K562 (cell line): ENCODE measurements at regions not wholly inside any gene's neighbourhood (a gene's known extent, or its start where the extent isn't known, plus 50 kb on each side); places are given as distances from the start of the nearest gene placed in this dataset.

Source experiments
- BCL6 ChIP-seq: fragments of 250-450 bp; sonication (Bioruptor Pico); IDR thresholded peaks from 2 replicates; pipeline ENCODE4 v1.4.0; 2020
- CBFA2T2 ChIP-seq: fragments of 450-650 bp; conservative IDR thresholded peaks from 2 replicates; pipeline ENCODE4 v1.6.1; 2017; ENCODE audit warnings: mild to moderate bottlenecking
- CCAR2 ChIP-seq: fragments of 200-400 bp; formaldehyde crosslinking; IDR thresholded peaks from 2 replicates; pipeline ENCODE4 v1.6.1; 2017; ENCODE audit warnings: mild to moderate bottlenecking, low read depth, low read length
- ELF2 ChIP-seq: fragments of 250-450 bp; sonication (Bioruptor Pico); IDR thresholded peaks from 2 replicates; pipeline ENCODE4 v1.5.0; 2021; ENCODE audit warnings: mild to moderate bottlenecking
- ERF ChIP-seq: fragments of 450-650 bp; formaldehyde crosslinking; IDR thresholded peaks from 2 replicates; pipeline ENCODE4 v1.4.0; 2020; ENCODE audit warnings: mild to moderate bottlenecking, mixed read lengths
- EZH2 ChIP-seq: IDR thresholded peaks from 2 replicates; pipeline ENCODE4 v1.6.1; 2012; ENCODE audit warnings: low read depth, mild to moderate bottlenecking, inconsistent platforms, low read length, borderline replicate concordance
- FOXJ3 ChIP-seq: sonication (generic); formaldehyde crosslinking; IDR thresholded peaks from 2 replicates; pipeline ENCODE4 v1.4.0; 2020; ENCODE audit warnings: mild to moderate bottlenecking, missing genetic modification reagents
- FUS ChIP-seq: fragments of 200-400 bp; formaldehyde crosslinking; optimal IDR thresholded peaks from 2 replicates; pipeline ENCODE3; 2017; ENCODE audit warnings: low read depth, low read length
- JUN ChIP-seq, 2 experiments: sonication (generic) in 1 of 2; formaldehyde crosslinking in 1 of 2; IDR thresholded peaks; 2 replicates each; pipeline versions ENCODE4 v1.6.1 to v1.8.0; 2012 to 2022; ENCODE audit warnings: borderline replicate concordance in 2 of 2, mild to moderate bottlenecking in 2 of 2, improper control_type of control experiment in 1 of 2, low read depth in 1 of 2, low read length in 1 of 2, missing genetic modification reagents in 1 of 2
- KDM2B ChIP-seq: fragments of 250-450 bp; sonication (Bioruptor Pico); IDR thresholded peaks from 2 replicates; pipeline ENCODE4 v1.8.0; 2021; ENCODE audit warnings: mild to moderate bottlenecking, moderate library complexity
- KLF10 ChIP-seq: fragments of 250-450 bp; sonication (Bioruptor Pico); IDR thresholded peaks from 2 replicates; pipeline ENCODE4 v1.6.1; 2021; ENCODE audit warnings: matching md5 sums
- MAZ ChIP-seq, 2 experiments: fragments of 450-650 bp in 1 of 2; sonication (generic) in 1 of 2; formaldehyde crosslinking; IDR thresholded peaks in 1 of 2; conservative IDR thresholded peaks in 1 of 2; 2 replicates each; pipeline versions ENCODE4 v1.4.0 to v1.5.0; 2020; ENCODE audit warnings: mild to moderate bottlenecking in 1 of 2, missing genetic modification reagents in 1 of 2
- MTA1 ChIP-seq: fragments of 450-650 bp; IDR thresholded peaks from 2 replicates; pipeline ENCODE4 v1.6.1; 2017; ENCODE audit warnings: borderline replicate concordance
- MTA2 ChIP-seq: fragments of 450-650 bp; IDR thresholded peaks from 2 replicates; pipeline ENCODE4 v1.6.1; 2016; ENCODE audit warnings: low read depth
- NFRKB ChIP-seq: fragments of 450-650 bp; IDR thresholded peaks from 2 replicates; pipeline ENCODE4 v1.6.1; 2016; ENCODE audit warnings: low read depth
- SAP30 ChIP-seq: fragments of 200-600 bp; sonication (generic); IDR thresholded peaks from 2 replicates; pipeline ENCODE4 v1.6.1; 2012; ENCODE audit warnings: borderline replicate concordance, low read depth, mild to moderate bottlenecking, moderate library complexity, low read length, control low read depth, inconsistent platforms; ENCODE audit not compliant: insufficient read depth, poor library complexity, severe bottlenecking
- STAG1 ChIP-seq: sonication (generic); formaldehyde crosslinking; IDR thresholded peaks from 2 replicates; pipeline ENCODE4 v1.5.0; 2020; ENCODE audit warnings: missing genetic modification reagents, borderline replicate concordance
- SUPT5H ChIP-seq: fragments of 450-650 bp; IDR thresholded peaks from 2 replicates; pipeline ENCODE4 v1.6.1; 2016
- TAF15 ChIP-seq: fragments of 200-400 bp; formaldehyde crosslinking; IDR thresholded peaks from 2 replicates; pipeline ENCODE4 v1.6.1; 2017; ENCODE audit warnings: mild to moderate bottlenecking, low read depth, low read length, moderate library complexity
- ZBTB8A ChIP-seq: fragments of 450-650 bp; IDR thresholded peaks from 2 replicates; pipeline ENCODE4 v1.6.1; 2018; ENCODE audit warnings: mild to moderate bottlenecking, moderate library complexity; ENCODE audit not compliant: partially characterized antibody
- ZNF124 ChIP-seq: sonication (generic); formaldehyde crosslinking; IDR thresholded peaks from 2 replicates; pipeline ENCODE4 v1.8.1; 2022; ENCODE audit warnings: missing genetic modification reagents
- ZNF197 ChIP-seq: fragments of 200-800 bp; sonication (Bioruptor generic); IDR thresholded peaks from 2 replicates; pipeline ENCODE4 v1.6.1; 2016; ENCODE audit warnings: low read depth, missing genetic modification characterization, missing compliant biosample characterization
- ZNF316 ChIP-seq: fragments of 450-650 bp; IDR thresholded peaks from 2 replicates; pipeline ENCODE4 v1.6.1; 2016
- ZNF717 ChIP-seq: fragments of 250-450 bp; sonication (Bioruptor Pico); IDR thresholded peaks from 2 replicates; pipeline ENCODE4 v1.5.0; 2021
- TF ChIP-seq, protein P1 (sequence below): fragments of 200-800 bp; sonication (Bioruptor generic); IDR thresholded peaks from 2 replicates; pipeline ENCODE4 v1.6.1; 2017; ENCODE audit warnings: missing genetic modification characterization, missing compliant biosample characterization
- TF ChIP-seq, protein P2 (sequence below): fragments of 250-450 bp; sonication (Bioruptor Pico); IDR thresholded peaks from 2 replicates; pipeline ENCODE4 v1.8.0; 2021; ENCODE audit warnings: moderate library complexity, mild to moderate bottlenecking, inconsistent platforms
- TF ChIP-seq, protein P3 (sequence below), 2 experiments: fragments of 450-650 bp in 1 of 2; sonication (generic) in 1 of 2; formaldehyde crosslinking in 1 of 2; IDR thresholded peaks in 1 of 2; conservative IDR thresholded peaks in 1 of 2; 2 replicates each; pipeline versions ENCODE4 v1.6.1 to v1.8.1; 2016 to 2023; ENCODE audit warnings: mild to moderate bottlenecking in 2 of 2, moderate library complexity in 2 of 2, inconsistent platforms in 1 of 2, missing genetic modification reagents in 1 of 2

DNA sequence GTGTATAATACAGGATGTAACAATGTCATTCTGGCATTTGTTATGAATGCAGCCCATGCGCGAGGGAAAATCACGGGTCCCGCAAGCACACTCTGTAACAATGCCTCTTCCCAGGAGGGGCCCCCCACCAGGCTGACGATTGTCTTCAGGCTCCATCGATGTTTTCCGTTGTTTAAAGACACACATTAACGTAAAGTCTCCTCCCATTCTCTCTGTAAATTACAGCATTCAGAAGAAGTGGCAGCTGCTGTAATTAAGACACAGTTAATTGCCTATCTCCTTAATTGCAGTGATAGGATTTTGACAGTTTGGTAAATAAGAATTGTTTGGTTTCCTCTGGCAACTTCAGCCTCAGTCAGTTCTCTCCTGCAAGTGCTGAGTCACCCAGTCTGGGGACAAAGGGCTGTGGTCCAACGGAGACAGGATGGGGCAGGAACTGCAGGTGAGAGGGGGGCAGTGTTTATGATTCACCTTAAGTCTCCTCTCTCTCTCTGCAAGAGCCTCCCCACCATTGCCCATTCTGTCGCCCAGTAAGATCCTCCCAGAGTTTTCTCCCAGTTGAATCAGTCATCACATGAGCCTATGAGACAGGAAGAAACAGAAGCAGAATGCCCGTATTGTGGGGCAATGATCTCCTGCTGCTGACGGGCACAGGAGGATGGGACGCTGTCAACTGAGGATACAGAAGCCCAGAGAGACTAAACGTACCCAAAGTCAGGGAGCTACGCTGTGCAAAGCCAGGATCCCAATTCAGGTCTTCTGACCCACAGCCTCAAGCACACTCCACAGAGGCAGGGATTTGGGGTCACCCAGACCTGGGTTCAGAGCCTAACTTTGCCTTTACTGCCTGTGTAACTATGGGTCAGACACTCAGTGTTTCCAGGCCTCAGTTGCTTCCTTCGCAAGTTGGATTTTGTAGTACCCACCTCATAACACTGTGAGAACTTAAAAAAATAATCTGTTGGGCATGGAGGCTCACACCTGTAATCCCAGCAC lies 110.0 kb downstream of the ADSS2 start (continued):
- TF ChIP-seq ZNF717 (no peak), KDM2B (CRISPR knock-in tag) (no peak), FUS (no peak), BCL6 (CRISPR knock-in tag) (no peak), MTA1 (peak; percentile 36; the same call in 1 of the 2 replicates), CBFA2T2 (no peak), ERF (CRISPR knock-in tag) (no peak), MTA2 (peak; percentile 7; the same call in 1 of the 2 replicates), SUPT5H (no peak), ZBTB8A (no peak), FOXJ3 (CRISPR knock-in tag) (peak; percentile 65; the same call in 1 of the 2 replicates), CCAR2 (no peak), MAZ (CRISPR knock-in tag; conservative IDR thresholded peaks at IDR 0.05 in 1 of 2, IDR thresholded peaks at IDR 0.05 in 1 of 2) (0 out of 4 replicates have a peak, but pooled peaks of 1 of the 2 experiments have one; percentile 22), SAP30 (no peak), STAG1 (CRISPR knock-in tag) (no peak), ZNF124 (CRISPR knock-in tag) (no peak), NFRKB (0 out of 2 replicates have a peak, but pooled peaks have one; percentile 3), ELF2 (CRISPR knock-in tag) (no peak), ZNF197 (CRISPR knock-in tag) (no peak), KLF10 (CRISPR knock-in tag) (no peak), EZH2 (no peak), ZNF316 (peak; percentile 94), JUN (IDR thresholded peaks at IDR 0.05; ENCODE audit: borderline replicate concordance, low read depth, low read length) (peak; percentile 15; the same call in 1 of the 2 replicates), JUN (CRISPR knock-in tag; IDR thresholded peaks at IDR 0.05; ENCODE audit: borderline replicate concordance) (no peak), TAF15 (no peak)
- TF ChIP-seq, protein P1, sequence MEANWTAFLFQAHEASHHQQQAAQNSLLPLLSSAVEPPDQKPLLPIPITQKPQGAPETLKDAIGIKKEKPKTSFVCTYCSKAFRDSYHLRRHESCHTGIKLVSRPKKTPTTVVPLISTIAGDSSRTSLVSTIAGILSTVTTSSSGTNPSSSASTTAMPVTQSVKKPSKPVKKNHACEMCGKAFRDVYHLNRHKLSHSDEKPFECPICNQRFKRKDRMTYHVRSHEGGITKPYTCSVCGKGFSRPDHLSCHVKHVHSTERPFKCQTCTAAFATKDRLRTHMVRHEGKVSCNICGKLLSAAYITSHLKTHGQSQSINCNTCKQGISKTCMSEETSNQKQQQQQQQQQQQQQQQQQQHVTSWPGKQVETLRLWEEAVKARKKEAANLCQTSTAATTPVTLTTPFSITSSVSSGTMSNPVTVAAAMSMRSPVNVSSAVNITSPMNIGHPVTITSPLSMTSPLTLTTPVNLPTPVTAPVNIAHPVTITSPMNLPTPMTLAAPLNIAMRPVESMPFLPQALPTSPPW, result peak; percentile 44
- TF ChIP-seq, protein P2, sequence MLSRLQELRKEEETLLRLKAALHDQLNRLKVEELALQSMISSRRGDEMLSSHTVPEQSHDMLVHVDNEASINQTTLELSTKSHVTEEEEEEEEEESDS (CRISPR knock-in tag), result no peak
- TF ChIP-seq, protein P3, sequence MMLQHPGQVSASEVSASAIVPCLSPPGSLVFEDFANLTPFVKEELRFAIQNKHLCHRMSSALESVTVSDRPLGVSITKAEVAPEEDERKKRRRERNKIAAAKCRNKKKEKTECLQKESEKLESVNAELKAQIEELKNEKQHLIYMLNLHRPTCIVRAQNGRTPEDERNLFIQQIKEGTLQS (IDR thresholded peaks at IDR 0.05), result peak; percentile 71
- TF ChIP-seq, protein P3 (CRISPR knock-in tag; conservative IDR thresholded peaks at IDR 0.05), result no peak
